HCT116 (cell line): ENCODE measurements at regions not wholly inside any gene's neighbourhood (a gene's known extent, or its start where the extent isn't known, plus 50 kb on each side); places are given as distances from the start of the nearest gene placed in this dataset.

Experiments used
- ATAC-seq: fragments of 200-7000 bp; cut with Tn5 transposase; 2 replicates; pipeline ENCODE4 v1.9.1; 2020; ENCODE audit warnings: mild to moderate bottlenecking, moderate library complexity
- BruUV-seq: library from RNA; stranded (reverse); fragments of 400-500 nt; replicated peaks from 2 replicates; lab custom pipeline; 2021; lab: Mats Ljungman, UMichigan
- CTCF ChIA-PET: fragments of 300-600 bp; sonication (Branson Sonifier 250); formaldehyde crosslinking; loops from one replicate; lab custom pipeline; 2021; ENCODE audit warnings: antibody characterized with exemption; lab: Charles Lee
- POLR2A ChIA-PET: fragments of 300-600, 350-600 bp; sonication (Branson Sonifier 250); formaldehyde crosslinking; loops from one replicate; lab custom pipeline; 2021; ENCODE audit warnings: antibody characterized with exemption; lab: Charles Lee
- RAD21 ChIA-PET, 2 experiments: fragments of 300-600 bp; sonication (Branson Sonifier 250); formaldehyde crosslinking; loops; one replicate each; lab custom pipeline; 2023; ENCODE audit warnings: low total read pairs in 2 of 2; ENCODE audit not compliant: uncharacterized antibody in 2 of 2, unreplicated experiment in 2 of 2, low non-redundant PET in 1 of 2; lab: Charles Lee
- DNase-seq: peaks from one replicate; pipeline ENCODE4 v3.0.0-alpha.2; 2010; ENCODE audit warnings: low read depth, low spot score
- H2AFZ ChIP-seq: fragments of 200-600 bp; shearing (Covaris generic), sonication (generic); 2 replicates; pipeline ENCODE4 v1.6.1; 2017; ENCODE audit warnings: low read depth, mixed run types, mixed read lengths, antibody characterized with exemption, low read length; ENCODE audit not compliant: poor library complexity, severe bottlenecking
- H3K27ac ChIP-seq: 2 replicates; pipeline ENCODE4 v1.5.1; 2012; ENCODE audit warnings: low read depth, low read length
- H3K27me3 ChIP-seq: fragments of 200-600 bp; sonication (generic); 2 replicates; pipeline ENCODE4 v1.6.1; 2016; ENCODE audit warnings: mixed run types, low read length, mixed read lengths; ENCODE audit not compliant: insufficient read depth
- H3K36me3 ChIP-seq, 2 experiments: fragments of 200-500 bp in 1 of 2; fragments of 200-600 bp in 1 of 2; sonication (Bioruptor generic) in 1 of 2; sonication (generic) in 1 of 2; 2 replicates each; pipeline versions ENCODE4 v1.5.1 to v1.6.1; 2014 to 2016; ENCODE audit warnings: low read length in 2 of 2, inconsistent platforms in 1 of 2, mixed read lengths in 1 of 2, mixed run types in 1 of 2; ENCODE audit not compliant: insufficient read depth in 2 of 2, control insufficient read depth in 1 of 2
- H3K4me1 ChIP-seq, 2 experiments: fragments of 200-600 bp in 1 of 2; sonication (generic) in 1 of 2; 2 replicates each; pipeline versions ENCODE4 v1.5.1 to v1.6.1; 2012 to 2017; ENCODE audit warnings: low read length in 2 of 2, inconsistent platforms in 1 of 2, mild to moderate bottlenecking in 1 of 2, mixed read lengths in 1 of 2, mixed run types in 1 of 2, moderate library complexity in 1 of 2; ENCODE audit not compliant: insufficient read depth in 2 of 2, control insufficient read depth in 1 of 2
- H3K4me2 ChIP-seq: fragments of 200-600 bp; sonication (generic); 2 replicates; pipeline ENCODE4 v1.6.1; 2017; ENCODE audit warnings: mixed run types, low read length, mixed read lengths
- H3K4me3 ChIP-seq, 2 experiments: fragments of 200-600 bp in 1 of 2; sonication (generic) in 1 of 2; replicated peaks in 1 of 2; 2 replicates each; pipeline ENCODE4 v1.5.1; 2011 to 2016; ENCODE audit warnings: low read length in 2 of 2, control low read depth in 1 of 2, low read depth in 1 of 2, mild to moderate bottlenecking in 1 of 2, mixed read lengths in 1 of 2, mixed run types in 1 of 2
- H3K79me2 ChIP-seq: fragments of 200-600 bp; sonication (generic); 2 replicates; pipeline ENCODE4 v1.6.1; 2017; ENCODE audit warnings: mild to moderate bottlenecking, mixed run types, low read length, moderate library complexity, mixed read lengths; ENCODE audit not compliant: insufficient read depth
- H3K9ac ChIP-seq: fragments of 200-600 bp; sonication (generic); 2 replicates; pipeline ENCODE4 v1.6.1; 2016; ENCODE audit warnings: low read length, mixed read lengths
- H3K9me2 ChIP-seq: fragments of 200-600 bp; sonication (generic), shearing (Covaris generic); 2 replicates; pipeline ENCODE4 v1.6.1; 2017; ENCODE audit warnings: mixed run types, mild to moderate bottlenecking, moderate library complexity; ENCODE audit not compliant: insufficient read depth
- H3K9me3 ChIP-seq, 2 experiments: fragments of 200-500 bp in 1 of 2; fragments of 200-600 bp in 1 of 2; sonication (Bioruptor generic) in 1 of 2; sonication (generic) in 1 of 2; 2 replicates each; pipeline ENCODE4 v1.6.1; 2014 to 2017; ENCODE audit warnings: low read length in 2 of 2, mixed read lengths in 2 of 2, inconsistent platforms in 1 of 2, low read depth in 1 of 2, mild to moderate bottlenecking in 1 of 2, mixed run types in 1 of 2, moderate library complexity in 1 of 2; ENCODE audit not compliant: control insufficient read depth in 1 of 2, insufficient read depth in 1 of 2
- H4K20me1 ChIP-seq: fragments of 200-600 bp; sonication (generic), shearing (Covaris generic); 2 replicates; pipeline ENCODE4 v1.6.1; 2017; ENCODE audit warnings: mixed run types, mild to moderate bottlenecking, moderate library complexity; ENCODE audit not compliant: insufficient read depth
- CBX3 ChIP-seq: IDR thresholded peaks from 2 replicates; pipeline ENCODE4 v1.6.1; 2012; ENCODE audit warnings: low read depth
- ELF1 ChIP-seq: IDR thresholded peaks from 2 replicates; pipeline ENCODE4 v1.6.1; 2012; ENCODE audit warnings: low read depth, borderline replicate concordance
- POLR2A ChIP-seq: IDR thresholded peaks from 2 replicates; pipeline ENCODE4 v1.7.0; 2011; ENCODE audit warnings: borderline replicate concordance; ENCODE audit not compliant: insufficient read depth, insufficient read length; ENCODE audit errors: extremely low read depth
- RAD21 ChIP-seq: IDR thresholded peaks from 2 replicates; pipeline ENCODE4 v1.6.1; 2012; ENCODE audit warnings: low read depth, mild to moderate bottlenecking
- REST ChIP-seq: IDR thresholded peaks from 2 replicates; pipeline ENCODE4 v1.6.1; 2012; ENCODE audit warnings: low read depth
- SIN3A ChIP-seq: IDR thresholded peaks from 2 replicates; pipeline ENCODE4 v1.6.1; 2012; ENCODE audit warnings: low read depth
- SRF ChIP-seq: IDR thresholded peaks from 2 replicates; pipeline ENCODE4 v1.6.1; 2012; ENCODE audit warnings: low read depth
- TCF7L2 ChIP-seq: IDR thresholded peaks from 2 replicates; pipeline ENCODE4 v1.7.0; 2011; ENCODE audit warnings: borderline replicate concordance, inconsistent platforms; ENCODE audit not compliant: insufficient read depth, insufficient read length; ENCODE audit errors: extremely low read depth
- ZBTB33 ChIP-seq: IDR thresholded peaks from 2 replicates; pipeline ENCODE4 v1.6.1; 2011; ENCODE audit warnings: mild to moderate bottlenecking, low read length, moderate library complexity; ENCODE audit not compliant: insufficient replicate concordance; ENCODE audit errors: extremely low read depth
- ZFX ChIP-seq: fragments of 450-650 bp; IDR thresholded peaks from 2 replicates; pipeline ENCODE4 v1.6.1; 2017
- intact Hi-C: fragments of 100-400 bp; cut with micrococcal nuclease; formaldehyde crosslinking; loops from 2 replicates; pipeline ENCODE4 v1.10.0; 2022

DNA sequence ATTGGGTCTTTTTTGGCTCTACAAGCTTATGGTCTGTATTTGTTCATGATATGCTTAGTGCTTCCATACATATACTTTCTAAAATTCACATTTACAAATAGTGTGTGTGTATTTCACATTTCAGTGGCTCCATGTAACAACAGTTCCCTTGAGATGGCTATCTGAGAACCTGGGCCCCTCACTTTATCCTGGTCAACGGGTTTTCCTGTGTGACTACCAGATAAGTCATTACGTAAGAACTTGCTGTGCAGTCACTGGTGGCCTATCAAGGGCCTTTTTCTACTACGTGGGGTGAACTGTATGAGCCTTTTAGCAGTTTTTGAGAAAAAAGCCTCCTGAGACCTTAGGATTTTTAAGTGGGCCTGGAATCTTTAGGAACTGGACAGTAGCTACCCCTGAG is 454.1 kb downstream of the PCNX1 start:
- H2AFZ ChIP-seq = no peak overlapping the region
- H3K79me2 ChIP-seq = peaks cover 11% of the 10 kb centered on the region
- BruUV-seq = no TSS peak
- no peak for ATAC-seq
- no peaks in the 10 kb centered on the region for H3K36me3 ChIP-seq
- no peaks in the 10 kb centered on the region for H3K27me3 ChIP-seq
- no peaks in the 10 kb centered on the region for H3K9me2 ChIP-seq
- H4K20me1 ChIP-seq = no peaks in the 10 kb centered on the region
- H3K4me1 ChIP-seq = no peaks in the 10 kb centered on the region
- no peaks in the 10 kb centered on the region for H3K9me3 ChIP-seq
- no peak overlapping the region for H3K4me2 ChIP-seq
- ChIA-PET RAD21 (no interaction called here), POLR2A (no interaction called here), CTCF (no interaction called here)
- H3K27ac ChIP-seq = no peak overlapping the region
- TF ChIP-seq POLR2A (no peak), ZBTB33 (no peak), SIN3A (no peak), REST (no peak), TCF7L2 (no peak), SRF (no peak), ZFX (no peak), CBX3 (no peak), RAD21 (no peak), ELF1 (no peak)
- H3K4me3 ChIP-seq = no peak overlapping the region
- no peak overlapping the region for H3K9ac ChIP-seq
- DNase-seq = no peak
- intact Hi-C loops = no loop called here
